GM19238 (cell line): ENCODE measurements at regions not wholly inside any gene's neighbourhood (a gene's known extent, or its start where the extent isn't known, plus 50 kb on each side); places are given as distances from the start of the nearest gene placed in this dataset.

Experiments used
- DNase-seq: peaks from one replicate; pipeline ENCODE4 v3.0.0; 2011; ENCODE audit warnings: low spot score; ENCODE audit not compliant: insufficient read length

- DNase-seq: no peak
Observed at GRCh38 chr3:124091716-124092115, 99.8 kb upstream of the ROPN1 start.

GRCh38 chr3:124092811-124093210 is 100.9 kb upstream of the ROPN1 start:
- no peak for DNase-seq

DNA sequence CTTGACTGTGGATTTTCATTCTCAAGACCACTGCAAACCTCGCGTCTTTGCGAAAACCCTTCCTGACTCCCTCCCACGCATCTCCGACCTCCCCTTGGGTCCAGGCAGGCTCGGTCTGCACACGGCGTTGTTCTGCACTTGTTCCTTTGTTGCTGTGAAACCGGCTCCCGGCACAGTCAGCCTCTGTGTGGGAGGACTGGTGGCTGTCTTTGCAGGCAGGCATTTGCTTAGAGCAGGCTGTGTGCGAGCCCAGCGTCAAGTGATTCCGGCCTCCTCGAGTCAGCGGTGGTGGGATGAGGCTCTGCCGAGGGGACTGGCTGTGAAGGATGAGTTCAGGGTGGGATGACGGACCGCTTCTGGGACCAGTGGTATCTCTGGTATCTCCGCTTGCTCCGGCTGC is 102.6 kb upstream of the ROPN1 start:
- DNase-seq: no peak

DNA sequence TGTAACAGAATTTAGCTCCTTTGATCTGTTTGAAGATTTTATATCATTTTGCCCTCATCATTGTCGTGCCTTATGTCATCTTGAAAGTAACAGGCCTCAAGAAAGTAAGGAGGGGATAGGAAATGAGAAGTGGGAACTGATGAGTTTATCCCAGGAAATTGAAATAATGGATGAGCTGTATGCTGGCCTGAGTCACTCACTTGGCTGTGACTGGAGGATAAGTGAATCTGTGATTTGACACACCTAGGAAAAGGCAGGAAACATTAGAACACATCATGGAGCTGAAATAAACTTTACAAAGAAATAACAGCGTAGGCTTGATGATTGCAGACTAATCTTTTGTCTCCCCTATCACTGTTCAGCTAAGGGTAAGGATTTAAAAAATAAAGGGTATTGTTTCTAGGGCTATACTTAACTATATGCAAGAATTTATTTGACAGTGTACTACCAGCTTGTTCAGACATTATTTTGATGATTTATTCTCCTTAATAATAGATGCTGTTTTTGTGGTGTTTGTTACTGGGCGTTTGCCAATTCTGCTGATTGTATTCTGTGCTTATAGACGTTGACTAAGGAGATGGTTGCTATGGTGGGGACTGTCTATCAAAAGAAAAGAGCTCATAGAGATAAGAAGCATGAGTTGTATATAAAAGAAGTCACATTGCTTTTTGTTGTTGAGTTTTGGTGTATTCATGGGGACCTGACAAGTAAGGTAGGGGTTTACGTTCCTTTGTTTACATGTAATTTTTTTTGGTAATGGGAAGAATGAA is 105.6 kb upstream of the ROPN1 start:
- no peak for DNase-seq

GRCh38 chr3:124101643-124102042 is 109.7 kb upstream of the ROPN1 start:
- DNase-seq: no peak

DNA sequence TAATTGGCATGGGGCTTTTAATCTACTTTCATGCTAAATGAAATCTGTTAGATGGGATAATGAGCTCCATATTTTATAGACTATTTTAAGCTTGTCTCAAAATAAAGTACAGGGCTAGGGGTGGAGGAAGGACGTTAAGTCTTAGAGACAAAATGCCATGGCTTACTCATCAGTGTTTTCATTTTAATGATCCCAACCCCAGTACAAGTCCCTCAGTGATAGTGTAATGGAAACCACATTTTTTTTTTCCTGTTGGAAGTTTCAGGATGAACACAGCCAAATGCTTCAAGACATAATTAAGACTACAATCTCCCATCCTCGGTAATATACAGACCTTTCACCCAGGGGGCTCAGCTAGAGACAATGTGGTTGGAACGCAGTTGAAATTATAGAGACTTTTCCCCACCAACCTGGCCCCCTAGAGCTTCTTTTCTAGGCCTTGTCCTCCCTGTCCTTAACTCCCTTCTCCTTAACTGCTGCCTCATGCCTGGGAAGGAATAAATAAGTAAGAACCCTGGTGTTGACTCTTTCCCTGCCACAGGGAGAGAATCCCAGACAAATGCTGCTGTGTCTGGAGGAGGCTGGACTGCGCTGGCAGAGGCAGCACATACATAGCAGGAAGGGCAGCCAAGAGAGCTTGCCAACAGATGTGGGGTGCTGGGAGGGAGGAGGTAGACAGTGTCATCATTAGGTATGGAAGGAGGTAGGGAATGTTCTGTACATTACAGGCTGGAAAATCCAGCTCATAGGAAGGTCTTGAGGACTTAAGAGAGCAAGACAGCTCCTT is 115.4 kb upstream of the ROPN1 start:
- no peak for DNase-seq

GRCh38 chr3:124108446-124108845 is 116.5 kb upstream of the ROPN1 start:
- no peak for DNase-seq

- no peak for DNase-seq
Observed at GRCh38 chr3:124113485-124113884, 121.6 kb upstream of the ROPN1 start.

DNA sequence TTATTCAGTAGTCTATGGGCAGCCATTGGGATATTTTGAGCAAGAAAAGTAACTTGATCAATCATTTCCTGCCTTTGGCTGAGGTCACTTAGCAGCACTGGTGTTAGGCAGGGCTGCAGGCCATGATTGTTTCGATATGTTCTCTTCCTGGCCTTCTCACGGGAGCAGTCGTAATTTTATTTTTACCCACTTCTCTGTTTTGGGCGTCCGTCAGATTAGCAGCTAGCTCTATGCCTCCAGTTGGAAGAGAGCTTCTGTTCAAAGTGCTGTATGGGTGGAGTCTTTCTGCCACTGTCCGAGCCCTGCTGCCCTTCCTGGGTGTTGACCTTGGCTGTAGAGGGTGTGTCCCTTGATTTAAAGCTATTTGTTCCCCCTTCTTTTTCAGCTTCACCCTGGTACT is 123.4 kb upstream of the ROPN1 start:
- DNase-seq: no peak

DNA sequence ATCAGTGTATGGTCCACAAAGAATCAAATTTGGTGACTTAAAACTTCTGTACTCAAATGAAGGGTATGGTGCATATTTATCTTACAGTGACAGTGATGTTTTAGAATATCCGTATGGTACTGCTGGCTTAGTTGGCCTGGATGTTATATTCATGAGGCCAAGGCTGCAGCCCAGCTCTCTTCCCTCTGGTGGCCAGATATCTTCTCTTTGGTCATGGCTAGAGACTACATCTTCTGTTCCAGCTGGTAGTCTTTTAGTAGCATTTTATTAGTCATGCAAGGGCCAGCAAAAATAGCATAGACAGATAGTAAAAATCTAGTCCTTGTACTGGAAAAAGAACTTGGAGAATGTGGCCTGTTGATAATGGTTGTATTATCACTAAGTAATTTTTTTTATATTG is 124.0 kb upstream of the ROPN1 start:
- no peak for DNase-seq

DNA sequence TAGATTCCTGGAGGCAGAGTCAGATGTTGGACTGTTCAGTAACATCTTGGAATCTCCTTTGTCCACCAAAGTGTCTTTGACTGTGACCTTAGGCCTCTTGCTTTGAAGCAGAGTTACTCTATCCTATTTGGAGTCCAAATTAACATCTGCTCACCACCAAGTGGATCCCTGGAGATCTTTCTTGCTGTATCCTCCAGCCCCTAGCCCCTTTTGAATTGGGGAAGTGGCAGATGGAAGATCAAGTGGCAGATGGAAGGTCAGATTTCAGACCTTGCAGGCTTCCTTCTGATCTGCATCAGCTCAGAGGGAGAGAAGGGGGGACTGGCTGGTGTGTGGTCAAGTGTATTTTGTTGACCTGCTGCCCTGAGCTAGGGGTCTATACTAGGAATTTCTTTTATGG is 125.0 kb upstream of the ROPN1 start:
- no peak for DNase-seq

DNA sequence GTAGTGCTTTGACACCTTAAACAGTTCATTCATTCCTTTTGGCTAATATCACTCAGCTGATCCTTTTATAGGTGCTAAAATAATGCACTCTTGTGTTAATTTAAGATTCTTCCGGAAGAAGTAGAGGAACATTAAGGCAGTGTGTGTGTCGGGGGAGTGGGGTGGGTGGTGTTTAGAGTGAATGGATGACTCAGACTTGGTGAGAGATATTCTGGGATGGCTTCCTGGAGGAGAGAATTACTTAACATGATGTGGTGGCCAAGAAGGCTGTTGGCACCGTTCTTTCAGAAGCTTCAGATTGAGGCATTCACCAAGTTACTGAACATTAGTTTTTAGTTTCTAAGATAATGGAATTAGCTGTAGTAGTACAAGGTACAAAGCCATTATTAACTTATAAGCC is 125.6 kb upstream of the ROPN1 start:
- no peak for DNase-seq

DNA sequence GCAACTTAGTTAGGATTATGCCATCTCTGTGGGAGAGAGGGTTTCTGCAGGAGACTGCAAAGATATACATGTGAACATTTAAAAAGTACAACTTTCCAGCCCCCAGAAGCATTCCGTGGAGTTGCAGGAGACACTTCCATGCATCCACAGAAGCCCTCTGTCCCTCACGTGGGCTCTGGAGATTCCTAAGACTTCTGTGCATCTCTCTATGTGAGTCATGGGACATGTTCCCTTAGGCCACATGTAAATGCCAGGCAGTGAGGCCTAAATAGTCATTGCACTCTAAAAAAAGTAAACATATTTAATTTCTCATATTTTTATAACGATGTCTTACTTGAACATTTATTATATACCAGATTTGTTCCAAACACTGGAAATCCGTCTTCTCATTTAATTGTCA is 126.5 kb upstream of the ROPN1 start:
- no peak for DNase-seq

DNA sequence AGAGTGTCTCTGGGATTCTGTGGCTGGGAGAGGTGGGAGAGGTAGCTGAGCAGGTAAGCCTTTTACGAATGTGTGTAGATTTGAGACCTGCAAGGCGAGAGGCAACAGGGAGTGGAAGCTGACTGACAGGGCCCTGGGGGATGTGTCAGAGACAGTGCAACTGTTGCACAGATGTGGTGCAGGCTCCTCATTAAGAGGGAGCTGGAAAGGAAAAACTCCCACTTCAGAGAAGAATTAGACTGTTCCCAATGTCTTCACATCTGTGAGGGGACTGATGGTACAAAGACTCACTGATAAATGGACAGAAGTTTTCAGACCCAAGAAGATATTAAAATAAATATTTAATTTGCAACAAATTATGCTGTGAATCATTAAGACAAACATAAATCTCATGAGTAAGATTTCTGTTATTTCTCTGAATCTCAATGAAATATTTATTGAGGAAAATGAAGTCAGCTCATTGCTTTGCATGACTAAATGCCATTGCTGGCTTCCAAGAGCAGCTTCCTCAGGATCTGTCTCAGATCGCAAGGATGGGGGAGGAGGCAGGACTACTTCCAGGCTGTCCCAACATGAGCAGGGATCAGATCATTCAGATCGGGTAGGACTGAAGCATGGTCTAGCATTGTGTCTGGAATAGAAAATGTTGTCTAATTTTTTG is 127.3 kb upstream of the ROPN1 start:
- no peak for DNase-seq

- DNase-seq: no peak
Observed at GRCh38 chr3:124121379-124122312, 129.7 kb upstream of the ROPN1 start.

- no peak for DNase-seq
Observed at GRCh38 chr3:124125315-124125714, 133.4 kb upstream of the ROPN1 start.

DNA sequence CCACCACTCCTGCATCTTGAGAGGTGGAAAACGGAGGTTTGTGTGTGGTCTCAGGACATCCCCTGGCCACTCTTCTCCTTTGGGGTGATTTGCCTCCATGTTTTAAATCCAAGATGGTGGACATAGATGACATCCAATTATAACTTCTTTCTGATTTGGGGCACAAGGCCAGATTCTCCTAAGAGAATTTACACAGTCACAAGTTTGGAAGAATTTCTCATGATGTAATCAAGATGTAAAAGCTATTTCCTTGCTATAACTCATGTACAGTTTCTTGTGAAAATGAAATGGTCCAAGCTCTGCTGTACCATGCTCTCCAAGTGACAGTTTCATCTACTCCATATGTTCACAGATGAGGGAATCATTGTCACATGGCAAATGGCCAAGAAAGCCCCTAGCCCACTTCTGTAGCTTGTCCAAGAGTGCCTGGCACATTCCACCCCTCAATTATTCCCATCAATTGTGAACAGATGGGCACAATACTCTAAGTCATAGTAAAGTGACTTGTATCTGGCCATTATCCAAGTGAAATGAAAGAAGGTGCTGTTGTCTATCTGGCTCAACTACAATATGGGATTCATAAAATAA is 134.6 kb upstream of the ROPN1 start:
- DNase-seq: no peak

DNA sequence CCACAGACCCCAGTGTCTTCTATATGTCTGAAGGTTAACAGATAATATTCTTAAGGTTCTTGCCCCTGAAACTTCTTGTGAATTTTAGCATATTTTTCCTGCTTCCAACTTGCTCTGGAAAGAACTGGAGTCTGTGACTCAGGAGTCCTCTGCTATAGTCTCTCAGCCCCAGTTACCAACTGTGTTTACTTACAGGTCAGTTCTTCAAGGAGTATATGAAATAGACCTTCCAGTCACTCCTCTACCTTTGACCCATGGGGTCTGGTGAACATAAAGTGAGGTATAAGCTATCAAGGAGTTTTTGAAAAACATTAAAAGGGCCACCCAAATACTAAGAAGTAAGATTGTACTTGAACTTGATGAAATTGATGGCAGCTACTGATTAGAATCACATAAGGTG is 139.2 kb upstream of the ROPN1 start:
- DNase-seq: no peak

DNA sequence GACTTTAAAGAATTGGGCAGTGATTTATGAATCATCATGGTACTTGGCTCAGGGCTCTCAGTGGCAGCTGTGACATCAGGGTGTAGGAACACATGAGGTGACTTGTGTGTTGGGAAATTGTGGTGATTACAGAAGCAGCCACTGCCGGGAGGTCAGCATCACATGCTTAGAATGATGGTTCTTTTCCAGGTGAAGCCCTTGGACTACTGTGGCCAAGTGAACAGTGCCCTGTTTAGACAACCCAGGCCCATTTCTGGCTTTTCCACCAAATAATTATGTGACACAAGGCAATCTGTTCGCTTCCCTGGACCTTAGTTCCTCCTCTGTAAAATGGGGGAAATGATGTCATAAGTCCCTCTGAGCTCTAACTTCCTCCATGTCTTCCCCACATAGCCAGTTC is 139.7 kb upstream of the ROPN1 start:
- DNase-seq: no peak

DNA sequence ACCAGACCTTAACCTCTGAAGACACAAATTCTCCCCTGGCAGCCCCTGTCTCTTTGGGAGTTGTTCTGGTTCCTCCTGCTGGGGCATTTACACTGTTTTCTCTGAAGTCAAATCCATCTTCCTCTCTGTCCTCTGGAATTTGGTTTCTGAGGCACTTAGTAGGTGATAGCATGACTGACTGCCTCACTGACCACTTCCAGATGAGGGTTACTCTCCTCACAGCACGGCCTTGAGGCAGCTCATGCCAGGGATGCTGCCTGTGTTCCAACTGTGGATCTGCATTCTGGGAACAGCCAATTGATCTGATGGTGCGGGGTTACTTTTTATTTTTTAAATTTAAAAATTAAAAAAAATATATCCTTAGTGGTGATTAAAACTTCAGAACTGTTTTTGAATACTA is 140.9 kb upstream of the ROPN1 start:
- no peak for DNase-seq

GRCh38 chr3:124133366-124133940 is 141.5 kb upstream of the ROPN1 start:
- no peak for DNase-seq
